T-helper 1 cell (primary cell): ENCODE measurements at regions not wholly inside any gene's neighbourhood (a gene's known extent, or its start where the extent isn't known, plus 50 kb on each side); places are given as distances from the start of the nearest gene placed in this dataset.

Source experiments
- DNase-seq, 5 donors: peaks; one replicate each; pipeline ENCODE4 v3.0.0-alpha.2; 2012 to 2020

GRCh38 chr5:93158841-93159240 is 422.2 kb downstream of the NR2F1-AS1 start:
- no peak for DNase-seq

GRCh38 chr5:93156566-93156965 is 424.5 kb downstream of the NR2F1-AS1 start:
- DNase-seq = no peak

GRCh38 chr5:93154535-93154934 is 426.5 kb downstream of the NR2F1-AS1 start:
- DNase-seq = no peak

GRCh38 chr5:93153461-93153860 is 427.6 kb downstream of the NR2F1-AS1 start:
- no peak for DNase-seq

- no peak for DNase-seq
Measured at GRCh38 chr5:93151896-93152295, 429.1 kb downstream of the NR2F1-AS1 start.

GRCh38 chr5:93151121-93151520 is 429.9 kb downstream of the NR2F1-AS1 start:
- DNase-seq = no peak

- DNase-seq = no peak
Measured at GRCh38 chr5:93150311-93151012, 430.6 kb downstream of the NR2F1-AS1 start.

- no peak for DNase-seq
Measured at GRCh38 chr5:93145767-93146166, 435.3 kb downstream of the NR2F1-AS1 start.

- DNase-seq = no peak
Measured at GRCh38 chr5:93145019-93145418, 436.0 kb downstream of the NR2F1-AS1 start.

- DNase-seq = no peak
Measured at GRCh38 chr5:93141969-93142368, 439.1 kb downstream of the NR2F1-AS1 start.

- no peak for DNase-seq
Measured at GRCh38 chr5:93130624-93131490, 450.2 kb downstream of the NR2F1-AS1 start.

- no peak for DNase-seq
Measured at GRCh38 chr5:93126634-93127033, 454.4 kb downstream of the NR2F1-AS1 start.

- no peak for DNase-seq
Measured at GRCh38 chr5:93123127-93123526, 457.9 kb downstream of the NR2F1-AS1 start.

GRCh38 chr5:93122446-93122845 is 458.6 kb downstream of the NR2F1-AS1 start:
- DNase-seq = no peak

GRCh38 chr5:93120771-93121170 is 460.2 kb downstream of the NR2F1-AS1 start:
- DNase-seq = no peak

GRCh38 chr5:93120051-93120450 is 461.0 kb downstream of the NR2F1-AS1 start:
- no peak for DNase-seq

GRCh38 chr5:93117751-93118531 is 463.1 kb downstream of the NR2F1-AS1 start:
- no peak for DNase-seq

- DNase-seq = no peak
Measured at GRCh38 chr5:93107805-93108520, 473.1 kb downstream of the NR2F1-AS1 start.

GRCh38 chr5:93107141-93107540 is 473.9 kb downstream of the NR2F1-AS1 start:
- DNase-seq = no peak

- no peak for DNase-seq
Measured at GRCh38 chr5:93101661-93102060, 479.4 kb downstream of the NR2F1-AS1 start.

- no peak for DNase-seq
Measured at GRCh38 chr5:93100976-93101375, 480.0 kb downstream of the NR2F1-AS1 start.

GRCh38 chr5:93100428-93100827 is 480.6 kb downstream of the NR2F1-AS1 start:
- no peak for DNase-seq

- DNase-seq = no peak
Measured at GRCh38 chr5:93099902-93100347, 481.1 kb downstream of the NR2F1-AS1 start.
